Spleen (tissue), 11 donors: ENCODE measurements at regions not wholly inside any gene's neighbourhood (a gene's known extent, or its start where the extent isn't known, plus 50 kb on each side); places are given as distances from the start of the nearest gene placed in this dataset.

Experiments used
- DNase-seq: peaks from one replicate; pipeline ENCODE4 v3.0.0-alpha.2; 2020
- H3K27ac ChIP-seq, 8 donors: fragments of 200-600 bp; sonication (generic) in 7 of 8; 1 replicate in 4 of 8; 2 replicates in 4 of 8; pipeline versions ENCODE4 v1.5.0 to v1.8.0; 2016 to 2021; ENCODE audit warnings: inconsistent platforms in 4 of 8, mild to moderate bottlenecking in 4 of 8, moderate library complexity in 1 of 8
- H3K27me3 ChIP-seq, 7 donors: fragments of 200-600 bp; sonication (generic) in 6 of 7; replicated peaks in 1 of 7; 1 replicate in 4 of 7; 2 replicates in 3 of 7; pipeline versions ENCODE4 v1.5.0 to v1.8.0; 2016 to 2021; ENCODE audit warnings: inconsistent platforms in 3 of 7, mild to moderate bottlenecking in 1 of 7
- H3K36me3 ChIP-seq, 6 donors: fragments of 200-600 bp; sonication (generic) in 5 of 6; 1 replicate in 4 of 6; 2 replicates in 2 of 6; pipeline versions ENCODE4 v1.5.0 to v1.8.0; 2016 to 2021; ENCODE audit warnings: inconsistent platforms in 2 of 6
- H3K4me1 ChIP-seq, 6 donors: fragments of 200-600 bp; sonication (generic) in 5 of 6; 1 replicate in 3 of 6; 2 replicates in 3 of 6; pipeline versions ENCODE4 v1.5.0 to v1.8.0; 2016 to 2021; ENCODE audit warnings: inconsistent platforms in 3 of 6
- H3K4me3 ChIP-seq, 8 donors: fragments of 200-600 bp; sonication (generic) in 7 of 8; 1 replicate in 4 of 8; 2 replicates in 4 of 8; pipeline versions ENCODE4 v1.5.0 to v1.8.0; 2016 to 2021; ENCODE audit warnings: inconsistent platforms in 4 of 8, mild to moderate bottlenecking in 4 of 8, moderate library complexity in 2 of 8
- H3K9me3 ChIP-seq, 8 donors: fragments of 200-600 bp; sonication (generic) in 7 of 8; 1 replicate in 4 of 8; 2 replicates in 4 of 8; pipeline versions ENCODE4 v1.5.0 to v1.8.0; 2016 to 2021; ENCODE audit warnings: inconsistent platforms in 4 of 8
- CTCF ChIP-seq, 11 experiments: fragments of 200-600 bp in 7 of 11; fragments of 450-650 bp in 4 of 11; sonication (generic) in 4 of 11; IDR thresholded peaks in 8 of 11; conservative IDR thresholded peaks in 3 of 11; 1 replicate in 7 of 11; 2 replicates in 4 of 11; pipeline versions ENCODE4 v1.4.0 to v1.8.0; 2016 to 2021; ENCODE audit warnings: antibody characterized with exemption in 11 of 11, inconsistent platforms in 4 of 11, mild to moderate bottlenecking in 1 of 11
- POLR2A ChIP-seq, 3 donors: fragments of 450-650 bp; IDR thresholded peaks; one replicate each; pipeline ENCODE4 v1.5.1; 2017; ENCODE audit warnings: antibody characterized with exemption in 3 of 3, mild to moderate bottlenecking in 1 of 3
- POLR2AphosphoS5 ChIP-seq, 3 donors: sonication (generic); formaldehyde crosslinking; IDR thresholded peaks; one replicate each; pipeline ENCODE4 v1.5.1; 2017; ENCODE audit warnings: antibody characterized with exemption in 3 of 3
- WGBS, 5 donors: extraction: QIAGEN DNeasy Blood & Tissue Kit in 3 of 5; methylation state at CpG; one replicate each; pipeline versions ENCODE4 v1.1.5 to v1.1.7; 2013 to 2018; 5-methylcytosine and 5-hydroxymethylcytosine counted together
- intact Hi-C: fragments of 100-400 bp; cut with DNase I; formaldehyde crosslinking; loops from one replicate; pipeline ENCODE4 v1.15.0; 2023; ENCODE audit warnings: low total_unique reads
- donor health status: healthy with polysubstance abuse.
- donor health status: DM: no; HTN: no; CAD: no; lungs with moderate emphysema.
- donor health status: DM: no; HTN: no; CAD: no.
- donor health status: Bipolar disorder and iron deficiency.
- donor health status: healthy.
- donor health status: DM: no; HTN: no; CAD: no.
- donor health status: DM: yes; HTN: yes; CAD: no.

GRCh38 chr12:115597157-115597712 lies 680.3 kb downstream of the MED13L start:
- peaks cover 0 to 60% (median 0%) of the 10 kb centered on the region in 7 donors for H3K27me3 ChIP-seq
- H3K9me3 ChIP-seq = no peaks in the 10 kb centered on the region
- DNase-seq = no peak
- no peaks in the 10 kb centered on the region for H3K4me1 ChIP-seq
- H3K4me3 ChIP-seq = no peak overlapping the region
- no peak for TF ChIP-seq POLR2A (IDR thresholded peaks at IDR 0.05)
- TF ChIP-seq POLR2AphosphoS5 (IDR thresholded peaks at IDR 0.05) = no peak
- TF ChIP-seq CTCF (IDR thresholded peaks at IDR 0.05 in 8 of 11, conservative IDR thresholded peaks at IDR 0.05 in 3 of 11) = no peak
- no peaks in the 10 kb centered on the region for H3K36me3 ChIP-seq
- intact Hi-C loops = no loop called here
- H3K27ac ChIP-seq = no peak overlapping the region
- 69 to 77% (median 72%) methylated on average over 3 of the region's 3 CpGs for WGBS, 5 donors

GRCh38 chr12:115588131-115588530 lies 689.4 kb downstream of the MED13L start:
- Histone ChIP-seq H3K27ac (no peak overlapping the region), H3K9me3 (no peaks in the 10 kb centered on the region), H3K4me3 (no peak overlapping the region), H3K27me3 (peaks cover 0 to 7% (median 0%) of the 10 kb centered on the region in 7 donors), H3K36me3 (no peaks in the 10 kb centered on the region), H3K4me1 (no peaks in the 10 kb centered on the region)
- TF ChIP-seq POLR2A (IDR thresholded peaks at IDR 0.05) (no peak), POLR2AphosphoS5 (IDR thresholded peaks at IDR 0.05) (no peak), CTCF (IDR thresholded peaks at IDR 0.05 in 8 of 11, conservative IDR thresholded peaks at IDR 0.05 in 3 of 11) (no peak)
- no peak for DNase-seq
- intact Hi-C loops = no loop called here
- WGBS, 5 donors = 85 to 93% (median 88%) methylated on average over 9 of the region's 9 CpGs

- Histone ChIP-seq H3K4me3 (no peak overlapping the region), H3K27ac (no peak overlapping the region), H3K4me1 (no peaks in the 10 kb centered on the region), H3K27me3 (peaks cover 0 to 26% (median 0%) of the 10 kb centered on the region in 7 donors), H3K9me3 (no peaks in the 10 kb centered on the region), H3K36me3 (no peaks in the 10 kb centered on the region)
- 60 to 76% (median 74%) methylated on average over 2 of the region's 2 CpGs for WGBS, 5 donors
- TF ChIP-seq POLR2A (IDR thresholded peaks at IDR 0.05) (no peak), POLR2AphosphoS5 (IDR thresholded peaks at IDR 0.05) (no peak)
- intact Hi-C loops = no loop called here
- no peak for DNase-seq
Observed at GRCh38 chr12:115584156-115584555, 693.3 kb downstream of the MED13L start.

GRCh38 chr12:115583591-115583990 lies 693.9 kb downstream of the MED13L start:
- intact Hi-C loops = no loop called here
- Histone ChIP-seq H3K4me3 (no peak overlapping the region), H3K27me3 (peaks cover 0 to 26% (median 0%) of the 10 kb centered on the region in 7 donors), H3K9me3 (no peaks in the 10 kb centered on the region), H3K4me1 (no peaks in the 10 kb centered on the region), H3K36me3 (no peaks in the 10 kb centered on the region), H3K27ac (no peak overlapping the region)
- no peak for DNase-seq
- WGBS, 5 donors = 20 to 44% (median 26%) methylated on average over 10 of the region's 10 CpGs
- TF ChIP-seq CTCF (IDR thresholded peaks at IDR 0.05 in 8 of 11, conservative IDR thresholded peaks at IDR 0.05 in 3 of 11) (no peak), POLR2A (IDR thresholded peaks at IDR 0.05) (no peak), POLR2AphosphoS5 (IDR thresholded peaks at IDR 0.05) (no peak)
